Retinal pigment epithelial cell (primary cell): ENCODE measurements at regions not wholly inside any gene's neighbourhood (a gene's known extent, or its start where the extent isn't known, plus 50 kb on each side); places are given as distances from the start of the nearest gene placed in this dataset.

Experiments used
- DNase-seq: peaks from one replicate; pipeline ENCODE4 v3.0.0-alpha.2; 2010; ENCODE audit warnings: low read depth
- H3K4me3 ChIP-seq: 2 replicates; pipeline ENCODE4 v1.5.1; 2011; ENCODE audit warnings: mild to moderate bottlenecking, low read length, control low read depth, moderate library complexity
- CTCF ChIP-seq: conservative IDR thresholded peaks from 2 replicates; pipeline ENCODE4 v1.5.1; 2011; ENCODE audit warnings: low read depth, low read length, control low read depth, inconsistent platforms

GRCh38 chr13:29996316-29996715, 145.9 kb upstream of the UBL3 start:
- DNase-seq = no peak
- no peak overlapping the region for H3K4me3 ChIP-seq
- no peak for TF ChIP-seq CTCF

DNA sequence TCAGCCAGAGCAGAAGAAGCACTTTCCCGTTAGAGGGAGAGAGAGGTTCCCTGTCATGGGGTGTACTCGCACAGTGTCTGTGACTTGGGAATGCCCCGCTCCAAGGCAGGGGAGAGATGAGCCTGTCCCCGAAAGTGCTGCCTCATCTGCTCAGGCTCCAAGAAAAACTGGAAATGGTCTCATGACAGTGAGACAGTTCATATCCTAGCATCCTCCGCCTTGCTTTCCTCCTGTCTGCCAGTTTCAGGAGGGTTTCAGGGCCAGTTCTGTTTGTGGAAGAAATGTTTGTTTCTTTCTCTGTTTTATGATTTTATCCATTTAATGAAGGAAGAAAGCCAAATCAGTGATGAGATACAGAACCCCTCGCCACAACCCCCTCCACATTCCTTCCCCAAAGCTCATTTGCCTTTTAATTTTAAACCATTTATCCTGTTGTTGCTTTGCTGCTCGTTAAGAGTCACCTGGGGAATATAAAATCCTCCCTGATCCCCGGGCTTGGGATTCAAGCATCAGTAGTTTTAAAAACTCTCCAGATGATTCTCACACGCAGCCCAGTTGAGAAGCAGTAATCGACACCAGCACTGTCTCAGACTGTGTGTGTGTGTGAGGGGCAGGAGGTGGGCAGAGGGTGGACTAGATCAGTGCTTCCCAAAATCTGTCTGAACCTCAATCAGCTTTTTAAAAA, 144.6 kb upstream of the UBL3 start:
- no peak for TF ChIP-seq CTCF
- DNase-seq = no peak
- no peak overlapping the region for H3K4me3 ChIP-seq

GRCh38 chr13:29993716-29994488, 143.5 kb upstream of the UBL3 start:
- no peak for TF ChIP-seq CTCF
- no peak for DNase-seq
- H3K4me3 ChIP-seq = no peak overlapping the region

DNA sequence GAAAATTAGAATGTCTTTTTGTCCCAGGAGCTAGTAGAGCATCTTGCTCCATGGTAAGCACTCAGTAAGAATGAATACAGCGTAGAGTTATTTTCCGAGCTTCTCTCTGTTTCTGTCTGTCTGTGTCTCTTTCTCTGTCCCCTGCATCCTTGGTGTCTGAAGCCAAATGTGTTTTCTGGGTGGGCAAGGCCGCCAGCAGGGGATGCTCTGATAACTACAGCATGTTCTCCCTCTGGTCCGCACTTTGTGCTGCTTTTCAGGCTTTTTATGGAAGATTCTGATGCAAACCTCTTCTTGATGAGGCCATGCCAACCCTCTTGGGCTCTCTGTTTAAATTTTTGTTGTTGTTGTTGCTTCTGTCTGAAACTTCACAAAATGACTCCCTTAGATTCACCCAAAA, 142.8 kb upstream of the UBL3 start:
- no peak overlapping the region for H3K4me3 ChIP-seq
- no peak for DNase-seq
- no peak for TF ChIP-seq CTCF

DNA sequence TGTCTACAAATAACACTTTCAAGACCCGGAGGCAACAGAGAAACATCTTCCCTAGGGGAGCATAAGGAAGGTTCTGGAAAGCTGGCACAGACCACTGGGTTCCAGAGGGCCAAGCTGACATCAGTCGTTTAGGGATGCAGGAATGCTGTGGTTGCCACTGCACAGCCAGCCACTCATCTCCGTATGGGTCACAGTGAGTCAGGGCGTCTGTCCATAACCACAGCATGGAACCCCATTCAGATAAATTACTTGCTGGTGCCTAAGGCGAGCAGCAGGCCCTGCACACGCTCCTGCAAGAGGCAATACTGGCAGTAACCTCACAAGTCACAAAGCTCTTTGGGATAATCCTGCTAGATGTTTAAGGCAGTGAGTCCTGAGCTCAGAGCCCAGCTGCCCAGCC, 140.9 kb upstream of the UBL3 start:
- DNase-seq = no peak
- no peak for TF ChIP-seq CTCF
- H3K4me3 ChIP-seq = no peak overlapping the region

DNA sequence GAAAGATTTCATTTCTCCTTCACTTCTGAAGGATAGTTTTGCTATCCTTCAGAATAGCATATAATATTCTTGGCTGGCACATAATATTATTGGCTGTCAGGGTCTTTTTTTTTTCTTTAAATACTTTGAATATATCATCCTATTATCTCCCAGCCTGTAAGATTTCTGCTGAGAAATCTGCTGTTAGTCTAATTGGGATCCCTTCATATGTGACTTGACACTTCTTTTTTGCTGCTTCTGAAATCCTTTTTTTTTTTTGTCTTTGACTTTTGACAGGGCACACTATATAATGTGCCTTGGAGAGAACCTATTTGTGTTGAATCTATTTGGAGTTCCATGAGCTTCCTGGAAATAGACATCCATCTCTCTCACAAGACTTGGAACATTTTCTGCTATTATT, 136.9 kb upstream of the UBL3 start:
- no peak for DNase-seq
- TF ChIP-seq CTCF = no peak
- no peak overlapping the region for H3K4me3 ChIP-seq

- no peak for TF ChIP-seq CTCF
- no peak for DNase-seq
- H3K4me3 ChIP-seq = no peak overlapping the region
Measured at GRCh38 chr13:29980339-29980738, 129.9 kb upstream of the UBL3 start.
